Mesenchymal stem cell (in vitro differentiated cells and primary cell): ENCODE measurements at regions not wholly inside any gene's neighbourhood (a gene's known extent, or its start where the extent isn't known, plus 50 kb on each side); places are given as distances from the start of the nearest gene placed in this dataset.

ENCODE experiments used
- DNase-seq: peaks from one replicate; pipeline ENCODE4 v3.0.0-alpha.2; 2013
- H2AFZ ChIP-seq: one replicate; pipeline ENCODE4 v1.6.1; 2013; ENCODE audit warnings: low read depth, mild to moderate bottlenecking, control low read depth, inconsistent platforms, low read length, moderate library complexity
- H2AK5ac ChIP-seq: 2 replicates; pipeline ENCODE4 v1.6.1; 2013; ENCODE audit warnings: low read length, moderate library complexity, mild to moderate bottlenecking, inconsistent platforms; ENCODE audit not compliant: severe bottlenecking
- H2BK120ac ChIP-seq: one replicate; pipeline ENCODE4 v1.6.1; 2013; ENCODE audit warnings: low read depth, mild to moderate bottlenecking, inconsistent platforms, low read length, moderate library complexity
- H2BK12ac ChIP-seq, 2 experiments: one replicate each; pipeline ENCODE4 v1.6.1; 2013; ENCODE audit warnings: inconsistent platforms in 2 of 2, low read length in 2 of 2, mild to moderate bottlenecking in 2 of 2, moderate library complexity in 2 of 2, control low read depth in 1 of 2
- H2BK15ac ChIP-seq: one replicate; pipeline ENCODE4 v1.6.1; 2013; ENCODE audit warnings: mild to moderate bottlenecking, low read depth, inconsistent platforms; ENCODE audit not compliant: poor library complexity, severe bottlenecking
- H2BK5ac ChIP-seq: 2 replicates; pipeline ENCODE4 v1.6.1; 2013; ENCODE audit warnings: low read depth, mild to moderate bottlenecking, low read length, control low read depth, inconsistent platforms; ENCODE audit not compliant: poor library complexity, severe bottlenecking
- H3K14ac ChIP-seq, 2 experiments: one replicate each; pipeline ENCODE4 v1.6.1; 2013; ENCODE audit warnings: inconsistent platforms in 2 of 2, low read length in 2 of 2, control low read depth in 1 of 2, mild to moderate bottlenecking in 1 of 2, moderate library complexity in 1 of 2
- H3K18ac ChIP-seq, 2 experiments: one replicate each; pipeline ENCODE4 v1.6.1; 2013; ENCODE audit warnings: inconsistent platforms in 2 of 2, low read length in 2 of 2, control low read depth in 1 of 2, low read depth in 1 of 2, mild to moderate bottlenecking in 1 of 2
- H3K23ac ChIP-seq, 2 experiments: one replicate each; pipeline ENCODE4 v1.6.1; 2013; ENCODE audit warnings: inconsistent platforms in 2 of 2, low read length in 2 of 2, mild to moderate bottlenecking in 2 of 2, moderate library complexity in 2 of 2, control low read depth in 1 of 2
- H3K27ac ChIP-seq: 2 replicates; pipeline ENCODE4 v1.5.1; 2013; ENCODE audit warnings: mild to moderate bottlenecking, moderate library complexity, low read length, control low read depth, inconsistent platforms; ENCODE audit not compliant: poor library complexity, severe bottlenecking
- H3K27me3 ChIP-seq, 2 experiments: 2 replicates each; pipeline versions ENCODE4 v1.6.1 to v1.7.0; 2013; ENCODE audit warnings: low read length in 2 of 2, mild to moderate bottlenecking in 2 of 2, moderate library complexity in 2 of 2, control low read depth in 1 of 2, inconsistent platforms in 1 of 2; ENCODE audit not compliant: control insufficient read depth in 1 of 2, insufficient read depth in 1 of 2
- H3K36me3 ChIP-seq, 2 experiments: 2 replicates each; pipeline versions ENCODE4 v1.6.1 to v1.7.0; 2013; ENCODE audit warnings: low read length in 2 of 2, control low read depth in 1 of 2, inconsistent platforms in 1 of 2, low read depth in 1 of 2, mild to moderate bottlenecking in 1 of 2; ENCODE audit not compliant: insufficient read depth in 2 of 2, control insufficient read depth in 1 of 2
- H3K4ac ChIP-seq, 2 experiments: one replicate each; pipeline ENCODE4 v1.6.1; 2013; ENCODE audit warnings: inconsistent platforms in 2 of 2, low read length in 2 of 2, mild to moderate bottlenecking in 2 of 2, moderate library complexity in 2 of 2, control low read depth in 1 of 2, low read depth in 1 of 2
- H3K4me1 ChIP-seq: 2 replicates; pipeline ENCODE4 v1.6.1; 2013; ENCODE audit warnings: low read depth, low read length, control low read depth; ENCODE audit not compliant: control insufficient read depth, insufficient read depth
- H3K4me2 ChIP-seq: 2 replicates; pipeline ENCODE4 v1.6.1; 2013; ENCODE audit warnings: low read length, mild to moderate bottlenecking, inconsistent platforms; ENCODE audit not compliant: poor library complexity, severe bottlenecking
- H3K4me3 ChIP-seq, 2 experiments: 2 replicates each; pipeline versions ENCODE4 v1.5.1 to v1.7.0; 2013; ENCODE audit warnings: low read length in 2 of 2, mild to moderate bottlenecking in 2 of 2, control low read depth in 1 of 2, low read depth in 1 of 2; ENCODE audit not compliant: insufficient read depth in 1 of 2
- H3K79me1 ChIP-seq: replicated peaks from 2 replicates; pipeline ENCODE4 v1.6.1; 2013; ENCODE audit warnings: mild to moderate bottlenecking, control low read depth, low read length, inconsistent platforms; ENCODE audit not compliant: poor library complexity, severe bottlenecking
- H3K9ac ChIP-seq: 2 replicates; pipeline ENCODE4 v1.7.0; 2013; ENCODE audit warnings: mild to moderate bottlenecking, low read length, moderate library complexity
- H3K9me3 ChIP-seq: 2 replicates; pipeline ENCODE4 v1.7.0; 2013; ENCODE audit warnings: mild to moderate bottlenecking, low read length; ENCODE audit not compliant: control insufficient read depth
- H4K8ac ChIP-seq: one replicate; pipeline ENCODE4 v1.6.1; 2013; ENCODE audit warnings: inconsistent platforms, mild to moderate bottlenecking, low read length, moderate library complexity
- H4K91ac ChIP-seq: one replicate; pipeline ENCODE4 v1.6.1; 2013; ENCODE audit warnings: mild to moderate bottlenecking, low read length, inconsistent platforms
- WGBS: methylation state at CpG from one replicate; pipeline ENCODE4 v1.1.7; 2013; ENCODE audit warnings: mixed read lengths; 5-methylcytosine and 5-hydroxymethylcytosine counted together

GRCh38 chr3:74403307-74403706 is 211.2 kb downstream of the CNTN3 start:
- no peak overlapping the region for H4K8ac ChIP-seq
- H2AK5ac ChIP-seq: no peak overlapping the region
- no peak overlapping the region for H3K4ac ChIP-seq
- no peak overlapping the region for H2BK120ac ChIP-seq
- no peak overlapping the region for H3K23ac ChIP-seq
- no peak overlapping the region for H3K4me2 ChIP-seq
- no peak overlapping the region for H3K9ac ChIP-seq
- H3K18ac ChIP-seq: no peak overlapping the region
- no peak overlapping the region for H2AFZ ChIP-seq
- no peaks in the 10 kb centered on the region for H3K79me1 ChIP-seq
- no peak overlapping the region for H2BK12ac ChIP-seq
- H4K91ac ChIP-seq: no peak overlapping the region
- H3K9me3 ChIP-seq: peaks cover under 1% of the 10 kb centered on the region
- no peak overlapping the region for H3K27ac ChIP-seq
- H3K4me1 ChIP-seq: no peaks in the 10 kb centered on the region
- H3K27me3 ChIP-seq: no peaks in the 10 kb centered on the region
- no peak overlapping the region for H3K4me3 ChIP-seq
- DNase-seq: no peak
- H3K36me3 ChIP-seq: no peaks in the 10 kb centered on the region
- no peak overlapping the region for H2BK15ac ChIP-seq
- WGBS: no CpG with 5 or more reads among the region's 2 CpGs
- no peak overlapping the region for H3K14ac ChIP-seq
- no peak overlapping the region for H2BK5ac ChIP-seq

- Histone ChIP-seq H4K91ac (no peak overlapping the region), H2AFZ (no peak overlapping the region), H3K36me3 (no peaks in the 10 kb centered on the region), H3K27me3 (no peaks in the 10 kb centered on the region), H2BK120ac (no peak overlapping the region), H3K18ac (no peak overlapping the region), H2AK5ac (no peak overlapping the region), H3K4me2 (no peak overlapping the region), H3K4me3 (no peak overlapping the region), H3K27ac (no peak overlapping the region), H2BK5ac (no peak overlapping the region), H3K4ac (no peak overlapping the region), H2BK15ac (no peak overlapping the region), H3K9ac (no peak overlapping the region), H4K8ac (no peak overlapping the region), H3K14ac (no peak overlapping the region), H3K4me1 (no peaks in the 10 kb centered on the region), H3K23ac (no peak overlapping the region), H3K79me1 (no peaks in the 10 kb centered on the region), H3K9me3 (peaks cover 5% of the 10 kb centered on the region), H2BK12ac (no peak overlapping the region)
- DNase-seq: no peak
- WGBS: 52% methylated on average over 3 of the region's 3 CpGs
Observed at GRCh38 chr3:74402821-74403220, 211.6 kb downstream of the CNTN3 start.

- Histone ChIP-seq H3K4me2 (no peak overlapping the region), H2BK5ac (no peak overlapping the region), H3K14ac (no peak overlapping the region), H3K27me3 (no peaks in the 10 kb centered on the region), H3K4me3 (no peak overlapping the region), H2BK15ac (no peak overlapping the region), H4K91ac (no peak overlapping the region), H2BK12ac (no peak overlapping the region), H3K4me1 (no peaks in the 10 kb centered on the region), H3K4ac (no peak overlapping the region), H3K9ac (no peak overlapping the region), H2AFZ (no peak overlapping the region), H3K79me1 (no peaks in the 10 kb centered on the region), H3K9me3 (peaks cover 18% of the 10 kb centered on the region), H4K8ac (no peak overlapping the region), H3K36me3 (no peaks in the 10 kb centered on the region), H3K27ac (no peak overlapping the region), H3K23ac (no peak overlapping the region), H2AK5ac (no peak overlapping the region), H2BK120ac (no peak overlapping the region), H3K18ac (no peak overlapping the region)
- DNase-seq: no peak
- WGBS: 39% methylated on average over 3 of the region's 3 CpGs
Observed at GRCh38 chr3:74393426-74393825, 221.0 kb downstream of the CNTN3 start.

GRCh38 chr3:74390121-74390877 is 224.2 kb downstream of the CNTN3 start:
- no peak overlapping the region for H3K4me2 ChIP-seq
- H3K4ac ChIP-seq: no peak overlapping the region
- H3K27ac ChIP-seq: no peak overlapping the region
- H2BK15ac ChIP-seq: no peak overlapping the region
- H3K9me3 ChIP-seq: no peaks in the 10 kb centered on the region
- 84% methylated on average over 2 of the region's 4 CpGs for WGBS
- H3K23ac ChIP-seq: no peak overlapping the region
- no peak overlapping the region for H2AK5ac ChIP-seq
- H3K79me1 ChIP-seq: no peaks in the 10 kb centered on the region
- H4K91ac ChIP-seq: no peak overlapping the region
- no peak overlapping the region for H2BK5ac ChIP-seq
- H3K18ac ChIP-seq: no peak overlapping the region
- no peak overlapping the region for H2BK120ac ChIP-seq
- H3K4me3 ChIP-seq: no peak overlapping the region
- H4K8ac ChIP-seq: no peak overlapping the region
- H3K4me1 ChIP-seq: no peaks in the 10 kb centered on the region
- no peak for DNase-seq
- H3K36me3 ChIP-seq: no peaks in the 10 kb centered on the region
- H2BK12ac ChIP-seq: no peak overlapping the region
- no peak overlapping the region for H3K14ac ChIP-seq
- H3K27me3 ChIP-seq: no peaks in the 10 kb centered on the region
- H2AFZ ChIP-seq: no peak overlapping the region
- H3K9ac ChIP-seq: no peak overlapping the region
